SU-DHL-6 (cell line): ENCODE measurements at regions not wholly inside any gene's neighbourhood (a gene's known extent, or its start where the extent isn't known, plus 50 kb on each side); places are given as distances from the start of the nearest gene placed in this dataset.

ENCODE experiments used
- H2AFZ ChIP-seq: fragments of 200-600 bp; sonication (generic); 2 replicates; pipeline ENCODE4 v1.6.1; 2014; ENCODE audit warnings: low read depth, mild to moderate bottlenecking, moderate library complexity, mixed read lengths, antibody characterized with exemption, low read length; ENCODE audit not compliant: severe bottlenecking
- H3F3A ChIP-seq: fragments of 200-600 bp; shearing (Covaris generic); 2 replicates; pipeline ENCODE4 v1.6.0; 2016; ENCODE audit warnings: antibody characterized with exemption, mild to moderate bottlenecking; ENCODE audit not compliant: insufficient read depth
- H3K27ac ChIP-seq: fragments of 200-600 bp; sonication (generic); 2 replicates; pipeline ENCODE4 v1.5.1; 2016; ENCODE audit warnings: low read depth, mild to moderate bottlenecking, low read length, moderate library complexity, mixed read lengths
- H3K27me3 ChIP-seq: fragments of 200-600 bp; sonication (generic), shearing (Covaris generic); 2 replicates; pipeline ENCODE4 v1.6.0; 2014; ENCODE audit warnings: mild to moderate bottlenecking, low read length
- H3K36me3 ChIP-seq: fragments of 200-600 bp; sonication (generic); 2 replicates; pipeline ENCODE4 v1.6.1; 2014; ENCODE audit warnings: mild to moderate bottlenecking, low read length, mixed read lengths
- H3K4me2 ChIP-seq: fragments of 300-600, 200-600 bp; shearing (Covaris generic), sonication (generic); 2 replicates; pipeline ENCODE4 v1.6.0; 2014; ENCODE audit warnings: low read length, low read depth, mild to moderate bottlenecking; ENCODE audit not compliant: poor library complexity, severe bottlenecking
- H3K4me3 ChIP-seq: fragments of 200-600 bp; sonication (generic); 2 replicates; pipeline ENCODE4 v1.5.1; 2014; ENCODE audit warnings: antibody characterized with exemption, low read length, mild to moderate bottlenecking, mixed read lengths; ENCODE audit not compliant: insufficient read depth, poor library complexity, severe bottlenecking
- H3K79me2 ChIP-seq: fragments of 200-600 bp; sonication (generic); 2 replicates; pipeline ENCODE4 v1.6.1; 2014; ENCODE audit warnings: mild to moderate bottlenecking, low read length, moderate library complexity; ENCODE audit not compliant: insufficient read depth
- H3K9ac ChIP-seq: fragments of 200-600 bp; sonication (generic); 2 replicates; pipeline ENCODE4 v1.7.0; 2014; ENCODE audit warnings: mild to moderate bottlenecking, low read length
- H3K9me2 ChIP-seq: fragments of 200-600 bp; sonication (generic); replicated peaks from 2 replicates; pipeline ENCODE4 v1.6.1; 2014; ENCODE audit warnings: low read length; ENCODE audit not compliant: insufficient read depth
- H3K9me3 ChIP-seq: fragments of 200-600 bp; sonication (generic); 2 replicates; pipeline ENCODE4 v1.6.1; 2014; ENCODE audit warnings: low read length, mixed read lengths; ENCODE audit not compliant: insufficient read depth
- H4K20me1 ChIP-seq: fragments of 200-600 bp; sonication (generic); 2 replicates; pipeline ENCODE4 v1.6.1; 2014; ENCODE audit warnings: low read depth, mild to moderate bottlenecking, antibody characterized with exemption, low read length, moderate library complexity, mixed read lengths
- EZH2phosphoT487 ChIP-seq: fragments of 200-600 bp; sonication (generic), shearing (Covaris generic); conservative IDR thresholded peaks from 2 replicates; pipeline ENCODE4 v1.6.1; 2018; ENCODE audit warnings: mild to moderate bottlenecking, antibody characterized with exemption, low read length, moderate library complexity, mixed read lengths
- TF ChIP-seq, protein P1 (sequence below): fragments of 200-600 bp; sonication (generic); IDR thresholded peaks from one replicate; pipeline ENCODE4 v1.5.1; 2017; ENCODE audit warnings: antibody characterized with exemption, mild to moderate bottlenecking, low read length, moderate library complexity; ENCODE audit not compliant: insufficient read depth, poor library complexity, severe bottlenecking

- Histone ChIP-seq H3K4me3 (no peak overlapping the region), H3K4me2 (no peak overlapping the region), H3K36me3 (no peaks in the 10 kb centered on the region), H3K9me2 (no peaks in the 10 kb centered on the region), H4K20me1 (no peaks in the 10 kb centered on the region), H3K27ac (no peak overlapping the region), H3K9ac (no peak overlapping the region), H3K27me3 (no peaks in the 10 kb centered on the region), H2AFZ (no peak overlapping the region), H3K9me3 (no peaks in the 10 kb centered on the region), H3F3A (no peaks in the 10 kb centered on the region), H3K79me2 (no peaks in the 10 kb centered on the region)
- TF ChIP-seq, protein P1, sequence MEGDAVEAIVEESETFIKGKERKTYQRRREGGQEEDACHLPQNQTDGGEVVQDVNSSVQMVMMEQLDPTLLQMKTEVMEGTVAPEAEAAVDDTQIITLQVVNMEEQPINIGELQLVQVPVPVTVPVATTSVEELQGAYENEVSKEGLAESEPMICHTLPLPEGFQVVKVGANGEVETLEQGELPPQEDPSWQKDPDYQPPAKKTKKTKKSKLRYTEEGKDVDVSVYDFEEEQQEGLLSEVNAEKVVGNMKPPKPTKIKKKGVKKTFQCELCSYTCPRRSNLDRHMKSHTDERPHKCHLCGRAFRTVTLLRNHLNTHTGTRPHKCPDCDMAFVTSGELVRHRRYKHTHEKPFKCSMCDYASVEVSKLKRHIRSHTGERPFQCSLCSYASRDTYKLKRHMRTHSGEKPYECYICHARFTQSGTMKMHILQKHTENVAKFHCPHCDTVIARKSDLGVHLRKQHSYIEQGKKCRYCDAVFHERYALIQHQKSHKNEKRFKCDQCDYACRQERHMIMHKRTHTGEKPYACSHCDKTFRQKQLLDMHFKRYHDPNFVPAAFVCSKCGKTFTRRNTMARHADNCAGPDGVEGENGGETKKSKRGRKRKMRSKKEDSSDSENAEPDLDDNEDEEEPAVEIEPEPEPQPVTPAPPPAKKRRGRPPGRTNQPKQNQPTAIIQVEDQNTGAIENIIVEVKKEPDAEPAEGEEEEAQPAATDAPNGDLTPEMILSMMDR: no peak
- no peak for TF ChIP-seq EZH2phosphoT487
Measured at GRCh38 chr2:63790491-63790890, 51.2 kb upstream of the UGP2 start.

DNA sequence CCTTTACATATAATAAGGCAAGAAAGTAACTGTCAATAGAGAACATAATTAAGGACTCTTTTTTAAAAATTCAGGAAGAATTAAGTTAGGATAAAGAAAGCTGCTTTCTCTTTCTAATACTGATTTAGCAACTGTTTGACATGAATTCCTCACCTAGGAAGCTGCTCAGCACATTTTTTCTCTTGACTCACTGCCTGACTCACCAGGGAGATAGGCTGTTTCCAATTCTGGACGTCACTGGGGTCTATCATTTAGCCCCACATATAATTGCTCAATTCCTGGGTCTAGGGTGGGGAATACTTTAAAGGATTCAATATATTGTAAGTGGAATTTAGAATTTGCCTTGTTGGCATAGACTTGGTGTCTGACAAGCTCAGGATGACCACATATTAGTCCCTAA is 50.8 kb upstream of the UGP2 start:
- H4K20me1 ChIP-seq: no peaks in the 10 kb centered on the region
- no peaks in the 10 kb centered on the region for H3K79me2 ChIP-seq
- H3K4me3 ChIP-seq: no peak overlapping the region
- no peaks in the 10 kb centered on the region for H3K27me3 ChIP-seq
- TF ChIP-seq EZH2phosphoT487: no peak
- TF ChIP-seq, protein P1: no peak
- no peaks in the 10 kb centered on the region for H3K9me3 ChIP-seq
- H3K36me3 ChIP-seq: no peaks in the 10 kb centered on the region
- H3F3A ChIP-seq: no peaks in the 10 kb centered on the region
- H3K4me2 ChIP-seq: no peak overlapping the region
- no peaks in the 10 kb centered on the region for H3K9me2 ChIP-seq
- no peak overlapping the region for H3K9ac ChIP-seq
- no peak overlapping the region for H3K27ac ChIP-seq
- no peak overlapping the region for H2AFZ ChIP-seq

DNA sequence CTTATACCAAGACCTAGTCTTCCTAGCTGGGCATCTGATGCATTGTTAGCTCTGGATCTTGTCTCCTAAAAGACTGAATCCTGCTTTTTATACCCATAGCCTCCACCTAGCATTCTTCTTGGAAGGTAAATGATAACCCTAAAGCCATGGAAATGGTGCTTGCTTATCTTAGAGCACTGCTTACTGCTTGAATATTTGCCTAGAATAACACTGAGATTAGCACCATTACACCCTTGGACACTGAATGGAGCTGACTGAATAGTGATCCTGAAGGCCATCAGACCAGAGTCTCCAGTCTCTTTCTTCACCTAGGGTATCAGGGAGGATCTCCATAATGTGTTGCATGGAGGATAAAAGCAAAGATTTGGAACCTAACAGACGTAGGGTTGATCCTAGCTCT is 50.3 kb upstream of the UGP2 start:
- no peak for TF ChIP-seq EZH2phosphoT487
- TF ChIP-seq, protein P1: no peak
- H3K9me2 ChIP-seq: no peaks in the 10 kb centered on the region
- H3K36me3 ChIP-seq: no peaks in the 10 kb centered on the region
- H3K9me3 ChIP-seq: no peaks in the 10 kb centered on the region
- H3K27me3 ChIP-seq: no peaks in the 10 kb centered on the region
- no peak overlapping the region for H3K27ac ChIP-seq
- H4K20me1 ChIP-seq: no peaks in the 10 kb centered on the region
- no peak overlapping the region for H3K4me2 ChIP-seq
- no peak overlapping the region for H3K9ac ChIP-seq
- no peaks in the 10 kb centered on the region for H3K79me2 ChIP-seq
- H3F3A ChIP-seq: no peaks in the 10 kb centered on the region
- no peak overlapping the region for H2AFZ ChIP-seq
- no peak overlapping the region for H3K4me3 ChIP-seq
